ENCODE measurements at regions not wholly inside any gene's neighbourhood (a gene's known extent, or its start where the extent isn't known, plus 50 kb on each side); places are given as distances from the start of the nearest gene placed in this dataset.
A peak's percentile ranks its signal among the peaks of the same experiment; 100 is the strongest.

DNA sequence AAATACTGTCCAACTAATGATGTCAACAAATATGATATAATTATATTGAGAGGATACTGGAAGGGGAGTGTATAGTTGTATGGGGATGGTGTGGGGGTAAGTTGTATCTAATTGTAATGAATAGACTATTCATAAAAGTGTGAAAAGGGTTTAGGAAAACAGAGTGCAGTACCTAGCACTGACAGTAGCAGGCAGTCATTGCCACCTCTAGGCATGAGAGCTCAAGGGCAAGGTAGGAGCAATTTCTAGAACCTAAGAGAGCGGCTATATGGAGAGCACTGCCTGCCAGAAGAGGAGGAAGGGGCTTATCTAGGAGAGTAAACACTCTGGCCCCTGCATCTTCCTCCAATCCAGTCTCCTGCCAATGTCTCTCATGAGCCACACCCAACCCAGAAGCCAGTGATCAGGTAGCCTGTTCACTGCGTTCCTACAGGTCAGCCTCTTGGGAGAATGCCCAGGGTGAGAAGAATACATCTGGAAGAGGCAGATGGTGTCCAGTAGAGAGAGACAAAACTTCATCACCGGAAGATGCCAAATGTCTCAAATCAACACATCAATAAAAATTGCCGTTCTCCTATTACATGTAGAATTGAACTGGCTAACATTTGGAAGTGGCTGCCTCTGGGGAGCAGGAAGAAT lies 200.0 kb downstream of the LY86 start:
- ATAC-seq (ENCODE audit: low read depth in 2 of 2) (peak; percentile 46 to 70), DNase-seq (no peak)
- no peak overlapping the region for H3K4me3 Mint-ChIP-seq

DNA sequence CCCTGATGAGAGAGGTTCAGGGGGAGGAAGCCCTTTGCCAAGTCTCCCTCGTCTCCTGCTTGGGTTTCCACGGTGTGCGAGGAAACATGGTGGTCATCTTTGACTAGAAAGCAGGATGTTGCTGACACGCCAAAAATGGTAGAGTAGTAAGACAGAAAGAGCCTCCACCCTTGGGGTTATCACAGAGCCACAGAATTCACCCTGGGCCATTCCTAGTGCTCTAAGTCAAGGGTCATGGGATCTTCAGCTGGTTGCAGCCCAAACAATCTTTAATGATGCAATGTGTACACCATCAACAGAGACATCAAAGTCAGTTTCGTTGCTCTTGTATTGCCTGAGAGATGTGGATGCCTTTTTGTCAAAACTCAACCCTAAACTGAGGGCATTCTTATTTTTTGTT lies 201.9 kb downstream of the LY86 start:
- Mint-ChIP-seq H3K27me3 (peaks cover 0 to 8% (median 6%) of the 10 kb centered on the region in 3 donors), H3K9me3 (no peaks in the 10 kb centered on the region), H3K27ac (no peak overlapping the region), H3K4me3 (no peak overlapping the region), H3K36me3 (no peaks in the 10 kb centered on the region), H3K4me1 (peaks cover 5 to 6% (median 6%) of the 10 kb centered on the region in 3 donors)
- DNase-seq (no peak), ATAC-seq (ENCODE audit: low read depth in 2 of 2) (no peak)

More for the DNA sequence above, 200.0 kb downstream of the LY86 start:
- peaks cover 0 to under 1% (median 0%) of the 10 kb centered on the region in 3 donors for H3K4me1 Mint-ChIP-seq
- H3K9me3 Mint-ChIP-seq, result no peaks in the 10 kb centered on the region
- H3K27me3 Mint-ChIP-seq, result peaks cover 0 to 8% (median 6%) of the 10 kb centered on the region in 3 donors
- H3K36me3 Mint-ChIP-seq, result no peaks in the 10 kb centered on the region
- H3K27ac Mint-ChIP-seq, result peak overlapping the region in 1 of 6 donors; percentile 8

DNA sequence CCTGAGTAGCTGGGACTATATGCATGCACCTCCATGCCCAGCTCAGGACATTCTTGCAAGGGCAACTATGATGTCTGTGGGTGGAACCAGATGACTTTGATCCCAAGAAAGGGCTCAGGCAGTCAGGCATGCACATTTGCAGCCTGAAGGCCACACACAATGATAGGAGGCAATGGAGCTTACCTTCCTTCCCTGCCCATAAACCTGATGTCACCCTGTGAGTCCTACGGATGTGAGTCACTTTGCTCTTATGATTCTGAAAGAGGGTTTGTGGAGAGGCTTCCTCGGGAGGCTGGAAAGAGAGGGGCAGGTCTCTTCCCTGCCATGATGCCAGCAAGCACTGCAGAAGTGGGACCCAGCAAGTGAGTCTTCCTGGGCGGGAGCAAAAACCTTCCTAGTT lies 202.4 kb downstream of the LY86 start:
- Mint-ChIP-seq H3K36me3 (no peaks in the 10 kb centered on the region), H3K27me3 (peaks cover 0 to 8% (median 6%) of the 10 kb centered on the region in 3 donors), H3K27ac (no peak overlapping the region), H3K9me3 (no peaks in the 10 kb centered on the region), H3K4me1 (peaks cover 5 to 6% (median 6%) of the 10 kb centered on the region in 3 donors), H3K4me3 (no peak overlapping the region)
- ATAC-seq (ENCODE audit: low read depth in 2 of 2) (no peak), DNase-seq (no peak)

DNA sequence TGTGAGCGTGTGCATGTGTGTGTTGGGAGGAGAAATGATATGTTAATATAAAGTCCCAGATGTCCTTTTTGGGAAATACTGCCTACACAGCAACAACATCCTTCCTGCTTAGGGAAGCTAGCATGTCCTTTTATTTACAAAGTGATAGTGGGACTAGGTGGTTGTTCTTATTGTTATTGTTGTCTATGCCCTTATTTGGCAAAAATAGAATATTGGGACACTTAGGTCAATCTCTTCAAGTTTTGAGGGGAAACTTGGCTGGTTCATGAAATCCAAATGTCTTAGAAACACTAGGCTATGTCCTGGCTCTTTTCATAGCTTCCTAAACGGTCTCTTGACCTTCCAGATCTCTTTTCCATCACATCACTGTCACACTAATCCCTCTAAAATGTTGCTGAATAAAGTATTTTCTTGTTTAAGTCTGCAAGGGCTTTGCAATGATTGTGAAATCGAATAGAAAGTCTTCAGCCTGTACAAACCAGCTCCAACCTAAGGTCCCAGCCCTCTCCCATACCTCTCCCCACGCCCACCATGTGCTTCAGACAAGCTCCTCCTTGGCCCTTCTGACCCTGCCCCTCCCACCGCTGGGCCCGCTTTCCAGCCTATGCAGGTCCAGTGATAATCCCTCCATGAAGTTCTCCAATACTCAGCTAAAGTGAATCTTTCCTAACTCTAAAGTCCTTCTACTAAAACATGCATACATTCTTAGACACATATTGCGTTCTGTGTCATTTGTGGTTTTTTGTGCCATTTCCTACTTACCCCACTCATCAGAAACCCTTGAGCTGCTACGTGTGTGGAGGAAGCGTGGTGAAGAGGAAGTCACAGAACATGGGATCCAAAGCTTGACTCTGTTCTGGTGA lies 205.1 kb downstream of the LY86 start:
- Mint-ChIP-seq H3K4me3 (no peak overlapping the region), H3K36me3 (no peaks in the 10 kb centered on the region), H3K27ac (peak overlapping the region in 1 of 6 donors; percentile 22), H3K9me3 (no peaks in the 10 kb centered on the region), H3K4me1 (peaks cover 9 to 14% (median 12%) of the 10 kb centered on the region in 3 donors), H3K27me3 (peaks cover 0 to 8% (median 6%) of the 10 kb centered on the region in 3 donors)
- peak in 1 of 2 donors; percentile 44 for ATAC-seq (ENCODE audit: low read depth in 2 of 2)
- DNase-seq, result no peak

DNA sequence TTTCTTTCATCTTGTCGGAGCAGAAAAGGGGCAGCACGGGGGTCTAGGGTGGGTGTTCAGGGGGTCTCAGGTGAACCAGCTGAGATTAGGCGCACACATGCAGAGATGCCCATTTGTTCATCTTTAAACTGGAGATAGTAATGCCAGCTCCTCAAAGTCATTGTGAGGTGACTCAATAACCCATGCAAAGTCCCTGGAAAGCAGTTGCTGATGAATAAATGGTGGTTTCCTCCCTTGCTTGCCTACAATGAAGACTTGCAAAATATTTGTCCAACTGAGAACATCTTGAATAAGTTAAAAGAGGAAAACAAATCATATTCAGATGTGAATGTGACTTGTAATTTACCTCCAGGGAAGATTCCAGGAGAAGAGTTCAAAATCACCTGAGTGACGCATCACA lies 206.9 kb downstream of the LY86 start:
- Mint-ChIP-seq H3K27ac (peak overlapping the region in 1 of 6 donors; percentile 51), H3K9me3 (no peaks in the 10 kb centered on the region), H3K27me3 (peaks cover 3 to 8% (median 6%) of the 10 kb centered on the region in 3 donors), H3K36me3 (no peaks in the 10 kb centered on the region), H3K4me1 (peaks cover 22 to 27% (median 26%) of the 10 kb centered on the region in 3 donors), H3K4me3 (no peak overlapping the region)
- ATAC-seq (ENCODE audit: low read depth in 2 of 2) (no peak), DNase-seq (no peak)

DNA sequence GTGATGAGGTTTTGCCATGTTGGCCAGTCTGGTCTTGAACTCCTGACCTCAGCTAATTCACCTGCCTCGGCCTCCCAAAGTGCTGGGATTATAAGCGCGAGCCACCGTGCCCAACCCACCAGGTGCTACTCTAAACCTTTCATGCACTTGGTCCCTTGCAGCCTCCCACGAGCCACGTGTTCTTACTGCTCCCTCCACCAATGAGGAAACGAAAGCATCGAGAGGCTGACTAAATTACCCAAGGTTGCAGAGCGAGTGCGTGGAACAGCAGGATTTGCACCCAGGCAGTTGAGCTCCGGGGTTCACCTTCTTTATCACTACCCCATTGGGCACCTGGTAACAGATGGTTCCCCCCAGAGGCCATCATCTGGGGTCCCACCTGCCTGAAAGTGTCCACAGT lies 208.3 kb downstream of the LY86 start:
- H3K4me3 Mint-ChIP-seq, result no peak overlapping the region
- no peak overlapping the region for H3K27ac Mint-ChIP-seq
- H3K9me3 Mint-ChIP-seq, result no peaks in the 10 kb centered on the region
- DNase-seq (no peak), ATAC-seq (ENCODE audit: low read depth in 2 of 2) (peak in 1 of 2 donors; percentile 27)
- H3K36me3 Mint-ChIP-seq, result no peaks in the 10 kb centered on the region
- H3K4me1 Mint-ChIP-seq, result peaks cover 24 to 38% (median 28%) of the 10 kb centered on the region in 3 donors
- H3K27me3 Mint-ChIP-seq, result peaks cover 4 to 8% (median 6%) of the 10 kb centered on the region in 3 donors

DNA sequence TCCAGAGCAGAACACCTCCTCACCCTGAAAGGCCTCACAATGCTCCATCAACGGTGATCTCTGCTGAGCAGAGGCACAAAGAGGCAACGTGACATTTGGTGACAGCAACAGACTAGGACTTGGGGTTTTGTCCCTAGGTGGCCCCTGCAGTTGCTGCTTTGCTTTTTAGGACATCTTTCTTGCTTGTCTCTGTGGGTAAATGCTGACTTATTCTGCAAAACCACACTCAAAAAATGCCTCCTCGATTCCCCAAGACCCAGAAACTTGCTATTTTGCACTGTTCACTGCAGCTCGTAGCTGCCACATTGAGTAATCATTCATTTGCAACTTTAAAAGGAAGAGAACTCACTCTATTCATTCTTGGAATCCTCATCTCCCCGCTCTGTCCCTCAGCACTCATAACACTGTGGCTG lies 209.9 kb downstream of the LY86 start:
- Mint-ChIP-seq H3K4me3 (peak overlapping the region in 1 of 8 donors; percentile 22), H3K27ac (no peak overlapping the region), H3K36me3 (no peaks in the 10 kb centered on the region), H3K9me3 (no peaks in the 10 kb centered on the region), H3K4me1 (peaks cover 25 to 42% (median 38%) of the 10 kb centered on the region in 3 donors), H3K27me3 (peaks cover 0 to 4% (median 0%) of the 10 kb centered on the region in 3 donors)
- DNase-seq (no peak), ATAC-seq (ENCODE audit: low read depth in 2 of 2) (no peak)

DNA sequence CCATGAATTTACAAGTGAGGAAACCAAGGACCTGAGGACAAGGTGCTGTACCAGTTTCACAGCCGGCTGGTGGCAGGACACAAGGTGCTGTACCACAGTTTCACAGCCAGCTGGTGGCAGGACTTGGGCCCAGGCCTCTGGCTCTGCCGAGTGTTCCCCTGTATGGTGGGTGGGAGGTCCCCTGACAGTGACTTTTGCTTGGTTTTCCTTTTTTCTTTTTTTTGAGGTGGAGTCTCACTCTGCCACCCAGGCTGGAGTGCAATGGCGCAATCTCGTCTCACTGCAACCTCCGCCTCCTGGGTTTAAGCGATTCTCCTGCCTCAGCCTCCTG lies 212.4 kb downstream of the LY86 start:
- no peak for DNase-seq
- Mint-ChIP-seq H3K36me3 (no peaks in the 10 kb centered on the region), H3K4me1 (peaks cover 31 to 51% (median 44%) of the 10 kb centered on the region in 3 donors), H3K9me3 (no peaks in the 10 kb centered on the region), H3K27ac (peak overlapping the region in 4 of 6 donors; percentile 34 to 84 (median 61)), H3K27me3 (peaks cover 0 to 4% (median 0%) of the 10 kb centered on the region in 3 donors), H3K4me3 (no peak overlapping the region)
- no peak for ATAC-seq (ENCODE audit: low read depth in 2 of 2)

DNA sequence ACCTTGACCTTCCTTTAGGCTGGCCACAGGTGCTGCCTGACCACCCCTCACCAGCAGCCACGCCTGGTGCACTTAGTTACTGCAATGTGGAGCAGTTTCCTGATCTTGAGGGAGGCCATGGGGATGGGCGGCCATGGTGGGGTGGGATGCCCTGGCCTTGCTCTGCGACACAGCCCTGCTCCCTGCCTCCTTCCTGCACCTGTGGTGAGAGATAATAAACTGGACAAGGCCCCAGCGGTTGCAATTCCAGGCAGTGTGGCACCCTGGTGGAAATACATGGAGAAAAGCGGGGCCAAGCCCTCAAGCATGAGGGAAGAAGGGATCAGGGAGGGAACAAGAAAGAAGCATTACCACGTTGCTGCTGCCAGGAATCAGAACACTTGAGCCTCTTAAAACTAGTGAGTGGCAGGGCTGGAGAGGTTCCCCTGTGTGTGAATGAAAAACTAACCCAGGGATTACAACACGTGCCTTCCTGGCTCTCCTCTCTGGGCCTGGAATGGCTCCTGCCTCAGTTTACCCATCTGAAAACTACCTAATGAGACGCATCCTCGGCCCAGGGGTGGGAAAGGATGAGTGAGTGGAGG lies 213.2 kb downstream of the LY86 start:
- no peak overlapping the region for H3K4me3 Mint-ChIP-seq
- DNase-seq (no peak), ATAC-seq (ENCODE audit: low read depth in 2 of 2) (no peak)
- peaks cover 35 to 59% (median 50%) of the 10 kb centered on the region in 3 donors for H3K4me1 Mint-ChIP-seq
- peak overlapping the region in 4 of 6 donors; percentile 26 to 65 (median 48) for H3K27ac Mint-ChIP-seq
- H3K9me3 Mint-ChIP-seq, result no peaks in the 10 kb centered on the region
- peaks cover 0 to 4% (median 0%) of the 10 kb centered on the region in 3 donors for H3K27me3 Mint-ChIP-seq
- no peaks in the 10 kb centered on the region for H3K36me3 Mint-ChIP-seq

DNA sequence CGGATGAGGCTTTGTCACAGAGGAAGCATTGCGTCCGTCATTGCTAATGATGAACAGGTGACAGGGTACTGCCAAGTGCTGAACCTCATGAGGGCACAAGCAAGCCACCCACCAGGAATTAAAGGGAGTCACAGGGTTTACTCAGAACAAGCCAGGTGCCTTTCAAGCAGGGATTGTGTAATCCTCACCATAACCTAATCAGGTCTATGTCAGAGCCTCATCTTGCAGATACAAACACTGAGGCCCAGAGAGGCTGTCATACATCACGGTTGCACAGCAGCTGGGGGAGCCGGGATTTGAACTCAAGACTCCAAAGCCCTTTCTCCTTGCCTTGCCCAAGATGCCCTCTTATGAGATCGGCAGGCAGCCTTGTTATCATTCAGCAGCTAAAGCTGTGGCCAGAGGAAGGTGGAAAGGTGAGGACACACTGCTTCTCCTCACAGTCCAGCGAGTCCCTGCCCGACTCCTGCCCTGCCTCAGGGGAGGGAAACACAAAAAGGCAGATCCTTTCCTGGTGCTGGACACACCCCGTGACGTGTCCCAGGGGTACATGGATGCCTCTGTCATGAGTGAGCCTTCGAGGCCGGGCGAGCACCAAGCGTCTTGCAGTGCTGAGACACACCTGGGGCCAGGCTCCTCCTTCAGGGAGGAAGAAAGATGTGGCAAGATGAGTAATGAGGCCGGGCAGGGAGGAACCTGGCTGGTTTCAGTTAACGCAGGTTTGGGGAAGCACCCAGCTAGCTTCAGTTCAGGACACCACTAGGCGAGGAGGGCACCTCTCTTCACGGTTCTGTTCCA lies 214.9 kb downstream of the LY86 start:
- Mint-ChIP-seq H3K4me1 (peaks cover 29 to 57% (median 52%) of the 10 kb centered on the region in 3 donors), H3K27ac (peak overlapping the region; percentile 62 to 91 (median 72)), H3K36me3 (no peaks in the 10 kb centered on the region), H3K9me3 (no peaks in the 10 kb centered on the region), H3K4me3 (peak overlapping the region in 1 of 8 donors; percentile 66), H3K27me3 (peaks cover 0 to 4% (median 0%) of the 10 kb centered on the region in 3 donors)
- peak; percentile 96 for ATAC-seq (ENCODE audit: low read depth in 2 of 2)
- peak; percentile 65 for DNase-seq

DNA sequence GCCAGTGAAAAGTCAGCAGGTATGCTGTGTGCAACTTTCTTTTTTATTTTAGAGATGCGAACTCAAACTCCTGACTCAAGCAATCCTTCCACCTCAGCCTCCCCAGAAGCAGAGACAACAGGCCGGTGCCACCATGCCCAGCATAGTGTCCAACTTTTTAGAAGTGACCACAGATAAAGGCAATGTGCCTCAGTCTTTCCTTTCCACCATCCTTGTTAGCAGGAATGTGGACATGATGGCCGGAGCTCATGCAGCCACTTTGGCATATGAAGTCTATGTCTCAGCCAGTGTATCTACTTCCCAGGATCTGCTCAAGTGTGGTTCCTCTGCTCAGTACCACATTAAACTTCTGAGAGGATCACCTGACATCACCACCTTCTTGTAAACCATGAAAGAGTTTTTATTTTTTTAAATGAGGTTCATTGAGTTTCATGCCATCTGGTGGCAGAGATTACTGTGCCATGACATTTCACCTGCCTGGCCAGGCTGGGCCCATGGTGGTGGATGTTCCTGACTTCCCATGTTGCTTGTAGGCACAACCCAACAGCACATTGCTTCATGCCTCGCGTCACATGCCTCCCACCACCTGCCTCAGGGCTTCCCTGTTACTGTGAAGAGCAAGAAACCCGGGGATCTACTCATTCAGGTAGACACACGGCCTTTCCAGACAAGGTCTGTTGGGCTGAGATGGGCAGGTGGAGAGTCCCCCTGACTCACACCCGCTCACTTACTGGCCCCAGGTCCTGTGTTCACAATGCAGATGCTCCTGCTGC lies 216.5 kb downstream of the LY86 start:
- Mint-ChIP-seq H3K27ac (peak overlapping the region in 3 of 6 donors; percentile 74 to 91 (median 89)), H3K4me1 (peaks cover 22 to 45% (median 36%) of the 10 kb centered on the region in 3 donors), H3K27me3 (peaks cover 0 to 4% (median 0%) of the 10 kb centered on the region in 3 donors), H3K9me3 (no peaks in the 10 kb centered on the region), H3K36me3 (no peaks in the 10 kb centered on the region), H3K4me3 (no peak overlapping the region)
- DNase-seq (no peak), ATAC-seq (ENCODE audit: low read depth in 2 of 2) (no peak)

DNA sequence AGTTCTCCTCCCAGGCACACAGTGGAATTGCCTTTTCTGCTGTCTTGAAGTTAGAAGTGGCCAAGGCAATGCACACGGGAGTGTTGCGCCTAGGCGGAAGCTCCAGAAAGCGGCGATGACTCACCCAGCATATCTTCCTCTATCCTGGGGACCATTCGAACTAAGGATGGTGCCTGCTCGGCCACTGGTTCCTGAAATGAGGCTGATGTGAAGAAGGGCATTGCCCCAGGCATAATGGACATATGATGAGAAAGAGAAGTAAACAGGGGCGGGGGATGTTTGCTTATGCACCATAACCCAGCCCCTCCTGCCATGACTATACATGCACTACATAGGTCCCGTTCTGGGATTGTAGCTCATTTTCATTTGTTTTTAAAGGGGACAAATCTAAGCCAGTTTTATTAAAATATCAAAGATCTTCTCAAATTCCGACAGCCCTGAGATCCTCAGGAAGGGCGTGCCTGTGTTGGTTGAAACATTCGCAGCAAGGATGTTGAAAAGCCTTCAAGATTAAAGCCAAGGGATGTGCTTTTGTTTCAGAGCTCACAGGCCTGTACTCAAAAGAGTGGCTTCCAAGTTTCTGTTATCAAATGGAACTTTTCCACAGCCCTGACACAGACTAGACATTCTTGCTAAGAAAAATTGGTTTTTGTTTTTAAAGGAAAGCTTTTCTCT lies 218.5 kb downstream of the LY86 start:
- no peaks in the 10 kb centered on the region for H3K36me3 Mint-ChIP-seq
- H3K27ac Mint-ChIP-seq, result peak overlapping the region in 3 of 6 donors; percentile 22 to 38 (median 34)
- DNase-seq, result no peak
- H3K4me3 Mint-ChIP-seq, result peak overlapping the region in 2 of 8 donors; percentile 2 to 7
- H3K27me3 Mint-ChIP-seq, result no peaks in the 10 kb centered on the region
- ATAC-seq (ENCODE audit: low read depth in 2 of 2), result no peak
- H3K9me3 Mint-ChIP-seq, result no peaks in the 10 kb centered on the region
- peaks cover 31 to 49% (median 46%) of the 10 kb centered on the region in 3 donors for H3K4me1 Mint-ChIP-seq

Data from naive B cell (primary cell).